GM23338 (cell line): ENCODE measurements at regions not wholly inside any gene's neighbourhood (a gene's known extent, or its start where the extent isn't known, plus 50 kb on each side); places are given as distances from the start of the nearest gene placed in this dataset.
A peak's percentile ranks its signal among the peaks of the same experiment; 100 is the strongest.

ENCODE experiments used
- ATAC-seq: fragments of 200-7000 bp; cut with Tn5 transposase; 3 replicates; pipeline ENCODE4 v1.9.1; 2020
- DNase-seq: peaks from one replicate; pipeline ENCODE4 v3.0.0-alpha.2; 2015; ENCODE audit warnings: low spot score
- H2AFZ ChIP-seq: fragments of 200-600 bp; sonication (generic); 2 replicates; pipeline ENCODE4 v1.8.0; 2016; ENCODE audit warnings: antibody characterized with exemption, mild to moderate bottlenecking, moderate library complexity
- H3F3A ChIP-seq: fragments of 200-600 bp; sonication (generic); replicated peaks from 2 replicates; pipeline ENCODE4 v1.8.0; 2017; ENCODE audit warnings: antibody characterized with exemption, mixed run types, low read depth
- H3K27ac ChIP-seq: fragments of 200-600 bp; sonication (generic); 2 replicates; pipeline ENCODE4 v1.6.1; 2016; ENCODE audit warnings: low read depth
- H3K27me3 ChIP-seq: fragments of 200-600 bp; sonication (generic); 2 replicates; pipeline ENCODE4 v1.8.0; 2016; ENCODE audit warnings: mild to moderate bottlenecking, mixed run types, moderate library complexity; ENCODE audit not compliant: insufficient read depth
- H3K36me3 ChIP-seq: fragments of 200-600 bp; sonication (generic); 2 replicates; pipeline ENCODE4 v1.8.0; 2016; ENCODE audit warnings: mild to moderate bottlenecking; ENCODE audit not compliant: insufficient read depth
- H3K4me1 ChIP-seq: fragments of 200-600 bp; sonication (generic); 2 replicates; pipeline ENCODE4 v1.8.0; 2016; ENCODE audit warnings: mild to moderate bottlenecking, moderate library complexity; ENCODE audit not compliant: insufficient read depth
- H3K4me2 ChIP-seq: fragments of 200-600 bp; sonication (generic); 2 replicates; pipeline ENCODE4 v1.7.1; 2017; ENCODE audit warnings: mixed run types
- H3K4me3 ChIP-seq: fragments of 200-600 bp; sonication (generic); 2 replicates; pipeline ENCODE4 v1.6.1; 2016; ENCODE audit warnings: mixed run types
- H3K79me2 ChIP-seq: fragments of 200-600 bp; sonication (generic); replicated peaks from 2 replicates; pipeline ENCODE4 v1.8.0; 2017; ENCODE audit warnings: mild to moderate bottlenecking; ENCODE audit not compliant: insufficient read depth
- H3K9me2 ChIP-seq: fragments of 200-600 bp; sonication (generic); 2 replicates; pipeline ENCODE4 v1.8.0; 2017; ENCODE audit not compliant: insufficient read depth
- H4K20me1 ChIP-seq: fragments of 200-600 bp; sonication (generic); replicated peaks from 2 replicates; pipeline ENCODE4 v1.8.0; 2017; ENCODE audit warnings: mild to moderate bottlenecking; ENCODE audit not compliant: insufficient read depth
- H3K27ac Mint-ChIP-seq: 2 replicates; pipeline ENCODE4 v1.8.0; 2020; ENCODE audit warnings: inconsistent platforms, mild to moderate bottlenecking, moderate library complexity, mixed read lengths
- H3K27me3 Mint-ChIP-seq: 3 replicates; pipeline ENCODE4 v1.8.0; 2022; ENCODE audit warnings: low read depth, mild to moderate bottlenecking, moderate library complexity, mixed read lengths, inconsistent platforms; ENCODE audit not compliant: insufficient read depth, poor library complexity
- H3K36me3 Mint-ChIP-seq: 3 replicates; pipeline ENCODE4 v1.8.0; 2021; ENCODE audit warnings: low read depth, mild to moderate bottlenecking, inconsistent platforms, moderate library complexity, mixed read lengths
- H3K4me1 Mint-ChIP-seq: 3 replicates; pipeline ENCODE4 v1.8.0; 2020; ENCODE audit warnings: mild to moderate bottlenecking, inconsistent platforms, mixed read lengths
- H3K4me3 Mint-ChIP-seq: 3 replicates; pipeline ENCODE4 v1.8.0; 2021; ENCODE audit warnings: moderate library complexity, mild to moderate bottlenecking, inconsistent platforms, mixed read lengths
- H3K9me3 Mint-ChIP-seq: 3 replicates; pipeline ENCODE4 v1.8.0; 2020; ENCODE audit warnings: moderate library complexity, mild to moderate bottlenecking, inconsistent platforms, mixed read lengths
- CREB1 ChIP-seq: fragments of 250-450 bp; sonication (Bioruptor Pico); IDR thresholded peaks from 2 replicates; pipeline ENCODE4 v1.5.0; 2020; ENCODE audit warnings: low read depth, mild to moderate bottlenecking, moderate library complexity
- ETS1 ChIP-seq: IDR thresholded peaks from 2 replicates; pipeline ENCODE4 v1.6.1; 2016; ENCODE audit warnings: antibody characterized with exemption
- EZH2 ChIP-seq: fragments of 200-600 bp; sonication (generic); IDR thresholded peaks from one replicate; pipeline ENCODE4 v1.8.0; 2017; ENCODE audit warnings: antibody characterized with exemption, mild to moderate bottlenecking, low read depth; ENCODE audit not compliant: unreplicated experiment
- EZH2phosphoT487 ChIP-seq: fragments of 200-600 bp; sonication (generic); IDR thresholded peaks from one replicate; pipeline ENCODE4 v1.8.1; 2018; ENCODE audit warnings: antibody characterized with exemption; ENCODE audit not compliant: unreplicated experiment
- JUNB ChIP-seq: IDR thresholded peaks from one replicate; pipeline ENCODE4 v1.6.1; 2016; ENCODE audit warnings: antibody characterized with exemption; ENCODE audit not compliant: unreplicated experiment
- NANOG ChIP-seq: IDR thresholded peaks from 2 replicates; pipeline ENCODE4 v1.6.1; 2016; ENCODE audit warnings: antibody characterized with exemption, borderline replicate concordance
- POLR2AphosphoS5 ChIP-seq: IDR thresholded peaks from 2 replicates; pipeline ENCODE4 v1.6.1; 2016; ENCODE audit warnings: antibody characterized with exemption, low read depth
- REST ChIP-seq: IDR thresholded peaks from one replicate; pipeline ENCODE4 v1.6.1; 2018; ENCODE audit warnings: antibody characterized with exemption; ENCODE audit not compliant: unreplicated experiment
- ZNF114 ChIP-seq: fragments of 250-450 bp; sonication (Bioruptor Pico); IDR thresholded peaks from 2 replicates; pipeline ENCODE4 v1.5.0; 2020; ENCODE audit warnings: mild to moderate bottlenecking, moderate library complexity
- ZNF331 ChIP-seq: fragments of 250-450 bp; sonication (Bioruptor Pico); IDR thresholded peaks from 2 replicates; pipeline ENCODE4 v1.5.0; 2020; ENCODE audit warnings: low read depth, mild to moderate bottlenecking, moderate library complexity
- ZNF462 ChIP-seq: fragments of 250-450 bp; sonication (Bioruptor Pico); IDR thresholded peaks from 2 replicates; pipeline ENCODE4 v1.5.0; 2020; ENCODE audit warnings: mild to moderate bottlenecking, moderate library complexity

GRCh38 chr5:135203019-135203418 is 169.0 kb upstream of the PITX1 start:
- Histone ChIP-seq H3K4me2 (no peak overlapping the region), H4K20me1 (no peaks in the 10 kb centered on the region), H3K36me3 (peaks cover 4% of the 10 kb centered on the region; the same call in 1 of the 2 replicates), H3K79me2 (no peaks in the 10 kb centered on the region), H3K4me1 (no peaks in the 10 kb centered on the region), H3F3A (no peaks in the 10 kb centered on the region), H2AFZ (no peak overlapping the region), H3K27me3 (no peaks in the 10 kb centered on the region), H3K9me2 (0 out of 2 replicates have a peak, but pooled peaks cover 3% of the 10 kb centered on the region), H3K27ac (no peak overlapping the region), H3K4me3 (no peak overlapping the region)
- Mint-ChIP-seq H3K9me3 (peaks cover 24% of the 10 kb centered on the region), H3K27ac (no peak overlapping the region), H3K27me3 (peaks cover 8% of the 10 kb centered on the region), H3K36me3 (peaks cover 7% of the 10 kb centered on the region), H3K4me3 (no peak overlapping the region), H3K4me1 (peaks cover 3% of the 10 kb centered on the region; the same call in 2 of the 3 replicates)
- peak; percentile 30 for DNase-seq
- no peak for ATAC-seq
- TF ChIP-seq CREB1 (CRISPR knock-in tag) (no peak), REST (no peak), NANOG (no peak), EZH2phosphoT487 (no peak), EZH2 (no peak), ZNF114 (CRISPR knock-in tag) (no peak), POLR2AphosphoS5 (no peak), ETS1 (no peak), JUNB (no peak)

- no peak overlapping the region for H3K4me3 Mint-ChIP-seq
- peaks cover 1% of the 10 kb centered on the region for H3K27me3 Mint-ChIP-seq
- no peaks in the 10 kb centered on the region; the same call in 1 of the 2 replicates for H3K9me2 ChIP-seq
- TF ChIP-seq ZNF114 (CRISPR knock-in tag): no peak
- TF ChIP-seq ETS1: no peak
- TF ChIP-seq ZNF331 (CRISPR knock-in tag): no peak
- no peak for TF ChIP-seq ZNF462 (CRISPR knock-in tag)
These were observed 165.9 kb upstream of the PITX1 start for GRCh38 chr5:135199919-135200318.

More at GRCh38 chr5:135199919-135200318, 165.9 kb upstream of the PITX1 start:
- no peaks in the 10 kb centered on the region for H3K27me3 ChIP-seq
- DNase-seq: no peak
- H3K79me2 ChIP-seq: no peaks in the 10 kb centered on the region
- H3F3A ChIP-seq: no peaks in the 10 kb centered on the region
- no peak for ATAC-seq
- no peaks in the 10 kb centered on the region for H3K4me1 ChIP-seq
- H3K36me3 Mint-ChIP-seq: peaks cover 7% of the 10 kb centered on the region
- H3K27ac ChIP-seq: no peak overlapping the region
- no peak overlapping the region for H3K27ac Mint-ChIP-seq
- H2AFZ ChIP-seq: no peak overlapping the region
- no peak overlapping the region for H3K4me2 ChIP-seq
- H3K36me3 ChIP-seq: peaks cover 4% of the 10 kb centered on the region; the same call in 1 of the 2 replicates
- H3K9me3 Mint-ChIP-seq: peaks cover 24% of the 10 kb centered on the region
- no peak overlapping the region for H3K4me3 ChIP-seq
- no peaks in the 10 kb centered on the region for H3K4me1 Mint-ChIP-seq
- H4K20me1 ChIP-seq: no peaks in the 10 kb centered on the region
